HG02588 (cell line): ENCODE measurements at regions not wholly inside any gene's neighbourhood (a gene's known extent, or its start where the extent isn't known, plus 50 kb on each side); places are given as distances from the start of the nearest gene placed in this dataset.

Source experiments
- ATAC-seq: cut with Tn5 transposase; IDR thresholded peaks from one replicate; pipeline ENCODE4 v1.9.1; 2021; ENCODE audit warnings: mild to moderate bottlenecking, moderate library complexity; ENCODE audit not compliant: unreplicated experiment

DNA sequence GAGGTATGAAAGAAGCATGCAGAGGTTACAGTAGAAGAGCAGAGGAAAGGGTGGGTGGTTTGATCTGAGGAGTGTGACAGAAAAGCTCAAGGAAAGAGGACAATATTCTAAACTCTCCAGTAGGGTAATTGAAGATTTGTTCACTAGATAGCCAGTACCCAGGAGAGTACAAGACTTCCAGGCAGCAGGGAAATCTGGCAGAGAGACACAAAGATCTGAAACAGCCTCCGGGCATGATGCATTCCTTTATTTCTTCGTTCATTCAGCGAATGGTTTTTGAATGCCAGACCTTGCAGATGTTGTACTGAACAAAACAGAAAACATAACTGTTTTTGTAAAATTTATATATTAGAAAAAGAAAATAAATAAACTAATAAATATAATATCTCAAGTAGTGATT is 766.6 kb downstream of the FAT4 start:
- no peak for ATAC-seq

DNA sequence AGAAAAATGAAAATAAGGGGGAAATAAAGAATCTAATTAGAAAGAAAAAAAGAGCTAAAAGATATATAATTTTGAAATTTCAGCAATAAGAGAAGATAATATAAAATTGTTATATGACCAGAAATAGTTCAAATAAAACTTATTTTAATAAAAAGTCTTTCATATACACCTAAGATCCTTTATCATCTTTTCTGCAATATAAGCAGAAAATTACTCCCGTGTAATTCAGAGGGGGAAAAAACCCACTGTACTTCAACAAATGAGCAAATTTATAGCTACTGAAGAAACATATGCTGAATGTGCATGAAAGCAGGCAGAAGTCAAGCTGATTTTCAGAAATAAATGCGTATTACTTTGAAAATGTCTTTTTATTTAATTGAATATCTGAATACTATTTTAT is 771.3 kb downstream of the FAT4 start:
- ATAC-seq, result no peak

DNA sequence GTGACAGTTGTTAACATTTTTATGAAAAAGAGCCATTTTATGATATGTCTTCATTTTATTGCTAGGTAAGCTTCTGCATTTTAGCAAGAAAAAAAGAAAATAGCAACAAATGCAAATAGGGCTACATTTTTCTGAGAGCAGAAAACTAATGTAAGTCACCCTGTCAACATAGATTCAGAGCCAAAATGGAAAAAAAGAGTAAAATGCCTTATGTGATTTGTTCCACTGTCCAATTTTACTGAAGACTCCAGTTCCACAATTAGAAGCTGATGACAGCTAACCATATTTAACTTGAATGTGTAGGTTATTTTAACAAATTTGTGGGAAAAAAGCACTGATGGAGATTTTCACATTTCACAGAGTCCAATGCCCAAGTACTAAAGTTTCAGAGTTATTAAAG is 772.3 kb downstream of the FAT4 start:
- ATAC-seq, result no peak

DNA sequence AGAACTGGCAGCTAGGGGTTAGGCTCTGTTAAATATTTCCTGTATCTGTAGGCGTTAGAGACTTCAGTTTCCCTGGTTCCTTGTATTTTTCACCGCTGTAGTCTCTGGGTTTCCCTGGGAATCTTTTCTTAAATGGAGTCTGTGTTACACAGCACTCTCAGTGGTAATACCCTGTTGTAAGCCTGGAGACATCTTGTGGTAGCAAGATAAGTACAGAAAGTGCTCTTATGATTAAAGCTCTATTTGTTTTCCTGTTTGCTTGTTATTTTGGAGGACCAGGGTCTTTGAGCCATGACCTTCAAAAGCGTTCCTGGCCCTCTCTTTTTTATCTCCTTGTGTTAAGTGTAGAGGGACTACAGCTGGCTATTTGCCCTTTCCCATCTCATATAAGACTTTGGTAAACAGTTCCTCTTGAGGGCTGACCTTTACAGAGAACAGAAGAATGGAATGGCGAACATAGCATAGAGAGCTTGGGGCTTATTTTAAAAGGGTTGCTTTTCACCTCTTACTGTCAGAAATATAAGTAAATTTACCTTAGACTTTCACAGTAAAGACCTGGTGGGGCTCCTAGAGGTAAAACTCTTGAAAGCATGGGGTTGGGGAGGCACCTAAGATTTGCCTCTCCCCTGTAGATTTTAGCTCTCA is 782.5 kb downstream of the FAT4 start:
- ATAC-seq, result no peak

DNA sequence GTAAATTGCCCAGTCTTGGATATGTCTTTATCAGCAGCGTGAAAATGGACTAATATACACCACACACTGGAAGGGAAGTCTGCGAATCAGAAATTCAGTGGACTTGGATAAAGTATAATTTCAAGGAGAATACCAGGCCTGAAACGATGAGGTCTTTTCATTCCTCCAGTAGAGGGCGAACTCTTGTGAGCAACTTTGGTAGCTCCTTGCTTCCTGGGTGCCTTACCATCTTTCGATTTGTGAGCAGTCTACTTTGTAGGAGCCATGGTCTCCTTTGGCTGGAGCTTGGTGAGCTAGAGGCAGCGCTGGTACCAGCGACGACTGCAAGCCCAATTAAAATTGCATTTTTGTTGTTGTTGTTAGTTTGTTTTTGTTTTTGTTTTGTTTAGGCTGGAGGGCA is 791.9 kb downstream of the FAT4 start:
- ATAC-seq, result no peak

DNA sequence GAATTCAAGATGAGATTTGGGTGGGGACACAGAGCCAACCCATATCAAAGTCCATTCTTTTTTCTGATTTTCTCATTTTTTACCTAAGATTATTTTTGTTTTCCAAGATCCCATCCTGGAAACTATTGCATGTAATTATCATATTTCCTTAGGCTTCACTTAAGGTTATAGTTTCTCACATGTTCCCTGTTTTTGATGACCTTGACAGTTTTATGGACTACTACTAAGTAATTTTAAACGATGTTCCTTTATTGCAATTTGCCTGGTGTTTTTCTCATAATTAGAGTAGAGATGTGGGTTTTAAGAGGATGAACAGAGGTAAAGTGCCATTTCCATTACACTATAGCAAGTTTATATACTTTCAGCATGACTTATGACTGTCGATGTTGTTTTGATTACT is 795.1 kb downstream of the FAT4 start:
- no peak for ATAC-seq

DNA sequence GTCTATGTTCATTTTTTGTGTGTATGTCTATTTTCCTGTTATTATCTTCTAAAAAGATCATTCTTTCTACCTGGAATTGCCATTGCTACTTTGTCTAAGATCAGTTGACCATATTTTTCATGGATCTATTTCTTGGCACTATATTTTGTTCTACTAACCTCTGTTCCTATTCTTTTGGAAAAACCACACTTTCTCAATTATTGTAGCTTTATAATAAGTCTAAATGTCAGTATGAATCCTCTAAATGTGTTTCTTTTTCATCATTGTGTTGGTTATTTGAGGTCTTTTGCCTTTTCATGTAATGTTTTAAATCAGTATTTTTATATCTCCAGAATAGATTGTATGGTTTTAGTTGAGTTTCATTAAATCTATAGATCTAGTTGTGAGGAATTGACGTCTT is 798.3 kb downstream of the FAT4 start:
- no peak for ATAC-seq

DNA sequence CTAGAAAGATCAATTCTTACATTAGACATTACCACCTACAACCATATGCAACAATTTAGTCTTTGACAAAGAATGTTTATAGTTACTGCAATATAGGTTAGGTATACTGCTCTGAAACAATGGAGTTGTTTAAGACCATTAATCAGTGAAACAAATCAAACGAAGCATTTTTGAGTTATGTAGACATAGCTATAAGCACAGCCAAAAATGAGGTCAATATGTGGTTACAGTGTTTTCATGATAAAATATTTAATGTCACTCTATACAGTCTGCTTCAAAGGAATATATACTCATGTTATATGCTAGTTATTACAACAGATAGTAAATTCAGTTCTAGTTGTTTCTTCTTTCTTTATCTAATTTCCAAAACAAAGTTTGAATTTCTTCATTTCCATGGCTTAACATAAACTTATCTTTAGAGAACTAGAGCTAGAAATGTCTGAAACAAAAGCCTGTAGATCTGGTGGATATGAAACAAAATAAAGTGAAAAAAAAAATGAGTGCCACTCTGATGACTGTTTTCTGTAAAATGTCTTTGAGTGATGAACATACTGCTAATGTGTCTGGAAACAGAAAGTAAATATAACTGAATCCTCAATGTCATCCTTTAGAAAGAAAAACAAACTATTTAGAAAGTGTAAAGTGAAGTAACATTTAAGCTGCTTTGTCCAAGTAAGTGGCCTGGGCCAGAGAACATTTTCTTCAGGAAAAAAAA is 809.0 kb downstream of the FAT4 start:
- ATAC-seq, result no peak

DNA sequence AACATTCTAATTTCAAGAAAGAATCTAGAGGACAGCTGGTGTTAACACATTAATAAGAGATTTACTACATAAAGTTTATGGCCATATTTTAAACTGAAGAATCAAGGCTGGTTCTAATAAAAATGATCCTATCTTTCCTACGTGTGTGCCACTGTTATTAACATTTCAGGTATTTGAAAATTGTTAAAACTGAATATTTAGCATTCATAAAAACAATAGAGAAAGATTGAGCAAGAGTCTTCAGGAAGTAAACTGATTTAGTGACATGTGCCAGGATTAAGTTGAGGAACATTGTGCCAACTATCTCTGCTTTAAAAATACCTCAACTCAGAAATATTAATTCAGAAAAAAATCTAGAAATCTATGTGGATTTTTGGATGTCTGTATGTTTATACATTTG is 810.1 kb downstream of the FAT4 start:
- no peak for ATAC-seq

DNA sequence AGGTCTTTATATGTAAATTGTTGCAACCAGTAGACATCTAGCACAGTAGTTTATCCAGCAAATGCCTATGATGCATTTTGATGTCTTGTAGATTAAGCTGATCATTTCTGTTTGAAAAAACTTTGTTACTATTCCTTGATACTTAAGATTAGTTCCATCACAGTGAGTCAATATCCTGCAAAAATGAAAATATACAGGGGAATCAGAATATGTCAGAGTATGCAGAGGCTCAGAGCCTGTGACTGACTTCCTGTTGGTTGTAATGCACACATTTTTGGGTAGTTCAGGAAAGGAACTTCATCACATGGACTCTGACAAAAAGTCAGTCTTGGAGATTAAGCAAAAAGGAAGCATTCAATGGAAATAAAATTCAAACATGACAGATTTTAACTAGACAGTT is 815.5 kb downstream of the FAT4 start:
- no peak for ATAC-seq

DNA sequence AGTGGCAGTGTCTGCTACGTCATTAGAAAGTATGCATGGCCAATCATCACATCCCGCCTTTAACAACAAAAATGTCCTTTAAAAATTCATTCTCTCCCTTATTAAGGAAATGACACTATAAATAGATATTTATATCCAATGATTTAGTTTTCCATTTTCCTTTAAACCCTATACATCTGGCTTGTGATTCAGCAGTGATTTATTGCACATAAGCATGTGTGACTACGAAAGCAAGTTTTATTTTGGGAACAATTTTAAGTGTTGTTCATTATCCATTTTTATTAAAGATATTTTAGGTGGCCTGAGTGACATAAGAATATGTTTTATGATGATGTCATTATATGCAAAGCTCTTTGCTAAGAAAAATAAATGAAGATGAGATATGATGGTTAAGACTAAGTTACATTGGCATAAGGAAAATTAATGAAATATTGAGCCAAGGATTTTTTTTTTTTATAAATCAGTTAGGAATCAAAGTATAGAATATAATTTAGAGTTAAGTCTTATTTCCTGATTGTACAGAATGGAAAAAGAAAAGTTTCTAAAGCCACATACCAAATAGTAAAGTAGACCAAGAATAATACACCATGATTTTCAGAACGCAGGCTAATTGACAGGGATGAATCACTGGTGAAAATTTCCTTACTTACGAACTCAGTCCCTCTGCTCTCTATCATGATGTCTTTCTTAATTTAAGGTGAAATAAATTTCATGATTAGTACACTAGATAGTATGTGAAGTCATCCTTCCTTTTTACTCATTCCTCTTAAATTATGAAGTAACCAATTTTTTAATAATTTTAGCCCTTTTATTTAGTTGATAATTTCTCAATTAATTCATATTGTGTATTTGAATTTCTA is 822.4 kb downstream of the FAT4 start:
- no peak for ATAC-seq

DNA sequence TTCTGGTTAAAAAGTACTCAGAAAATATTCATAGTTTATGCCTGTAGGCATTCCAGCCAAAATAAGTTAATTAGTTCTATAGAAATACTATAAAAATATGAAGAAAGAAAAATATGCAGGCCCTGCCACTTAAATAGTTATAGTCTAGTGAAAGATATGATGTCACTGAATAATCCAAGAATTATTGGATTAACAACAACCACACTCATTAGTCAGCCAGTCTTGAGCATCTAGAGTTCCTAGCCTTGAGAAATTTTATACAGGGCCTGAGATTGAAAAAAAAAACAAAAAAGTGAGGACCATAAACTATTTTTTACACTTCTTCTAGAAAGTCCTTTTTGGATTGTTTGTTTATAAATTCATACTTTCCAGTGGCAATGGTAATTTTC is 823.0 kb downstream of the FAT4 start:
- no peak for ATAC-seq

DNA sequence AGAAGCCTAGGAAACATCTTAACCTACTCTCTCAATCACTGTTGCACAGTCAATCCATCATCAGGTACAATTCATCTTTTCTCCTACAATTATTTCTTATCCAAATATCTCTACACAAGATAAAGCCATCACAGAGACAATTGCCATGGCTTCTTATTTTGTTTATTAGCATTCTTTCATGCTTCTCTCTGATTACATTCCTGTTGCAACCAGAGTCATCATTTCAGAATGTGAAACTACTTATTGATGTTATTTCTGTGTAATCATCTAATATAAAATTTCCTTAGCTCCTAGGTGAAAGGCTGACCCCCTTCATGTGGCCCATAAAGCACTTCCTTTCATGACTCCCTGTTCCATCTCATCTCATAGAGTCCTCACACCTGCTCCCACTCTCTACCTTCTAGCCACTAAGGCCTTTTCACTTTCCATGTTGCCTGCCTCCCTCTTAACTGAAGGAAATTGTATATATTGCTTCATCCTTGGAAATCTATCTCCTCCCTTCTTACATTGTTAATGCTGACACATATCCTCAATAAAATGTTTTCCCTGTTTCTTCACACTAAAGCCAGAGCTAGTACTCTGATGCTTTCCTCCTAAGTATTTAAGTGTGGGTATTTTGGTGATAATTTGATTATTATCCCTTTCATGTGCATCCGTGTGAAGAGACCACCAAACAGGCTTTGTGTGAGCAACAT is 829.9 kb downstream of the FAT4 start:
- no peak for ATAC-seq

DNA sequence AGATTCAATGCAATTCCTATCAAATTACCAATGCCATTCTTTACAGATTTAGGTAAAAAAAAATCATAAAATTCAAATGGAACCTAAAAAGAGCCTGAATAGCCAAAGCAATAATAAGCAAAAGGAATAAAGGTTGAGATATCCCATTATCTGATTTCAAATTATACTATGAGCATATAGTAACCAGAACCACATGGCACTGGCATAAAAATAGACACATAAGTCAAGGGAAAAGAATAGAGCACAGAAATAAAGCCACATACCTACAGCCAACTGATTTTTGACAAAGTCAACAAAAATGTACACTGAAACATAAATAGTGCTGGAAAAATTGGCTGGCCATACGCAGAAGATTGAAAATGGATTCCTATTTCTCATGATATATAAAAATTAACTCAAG is 853.7 kb downstream of the FAT4 start:
- no peak for ATAC-seq

DNA sequence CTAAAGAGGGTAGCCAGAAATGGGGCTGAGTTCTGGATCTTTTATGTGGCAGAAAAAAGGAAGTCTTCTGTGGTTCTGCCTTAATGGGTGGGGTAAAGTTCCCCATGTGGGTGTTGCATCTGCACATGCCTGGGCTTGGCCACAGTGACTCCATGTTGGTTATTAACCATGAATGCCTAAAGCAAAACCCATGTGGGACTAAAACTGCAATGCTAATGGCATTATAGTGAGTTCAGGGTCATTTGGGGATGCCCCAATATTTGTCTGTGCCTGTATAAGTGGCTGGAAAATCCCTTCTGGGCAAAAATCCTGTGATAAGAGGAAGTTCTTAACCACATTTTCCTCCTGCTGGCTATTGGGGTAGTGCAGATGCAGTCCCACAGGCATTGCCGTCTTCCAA is 857.4 kb downstream of the FAT4 start:
- no peak for ATAC-seq

DNA sequence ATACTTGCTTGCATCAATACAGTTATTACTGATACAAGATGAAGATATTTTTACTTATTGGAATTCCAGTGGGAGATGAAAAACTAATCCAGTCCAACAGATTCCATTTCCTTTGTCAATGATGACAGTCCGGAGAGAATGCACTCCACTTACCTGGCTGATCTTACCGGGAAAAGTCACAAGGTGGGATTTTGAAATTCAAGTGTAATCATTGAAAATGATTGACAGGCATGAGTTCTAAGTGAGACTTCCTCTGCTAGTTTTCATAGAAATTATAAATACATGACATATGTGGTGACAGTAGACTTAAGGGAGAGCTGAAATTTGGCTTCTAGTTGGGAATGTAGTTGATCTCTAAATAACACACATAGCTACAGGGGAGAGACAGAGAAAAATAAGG is 859.9 kb downstream of the FAT4 start:
- ATAC-seq, result no peak

DNA sequence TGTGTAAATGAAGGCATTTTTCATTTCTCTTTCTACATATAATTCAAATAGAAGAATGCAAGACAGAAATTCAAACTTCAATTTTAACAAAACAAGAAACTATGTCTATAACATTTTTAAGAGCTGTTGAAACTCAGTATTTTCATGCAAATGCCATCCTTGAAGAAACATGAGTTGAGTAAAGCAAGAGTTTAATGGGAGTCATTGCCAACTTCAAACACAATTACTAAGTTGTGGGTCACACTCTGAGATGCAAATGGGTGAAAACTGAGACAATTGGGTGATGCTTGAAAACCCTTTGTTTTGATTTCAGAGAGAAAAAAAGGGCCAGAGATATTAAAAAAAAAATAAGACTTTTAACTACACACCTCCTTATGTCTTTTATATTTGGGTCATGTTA is 865.9 kb downstream of the FAT4 start:
- ATAC-seq, result no peak

DNA sequence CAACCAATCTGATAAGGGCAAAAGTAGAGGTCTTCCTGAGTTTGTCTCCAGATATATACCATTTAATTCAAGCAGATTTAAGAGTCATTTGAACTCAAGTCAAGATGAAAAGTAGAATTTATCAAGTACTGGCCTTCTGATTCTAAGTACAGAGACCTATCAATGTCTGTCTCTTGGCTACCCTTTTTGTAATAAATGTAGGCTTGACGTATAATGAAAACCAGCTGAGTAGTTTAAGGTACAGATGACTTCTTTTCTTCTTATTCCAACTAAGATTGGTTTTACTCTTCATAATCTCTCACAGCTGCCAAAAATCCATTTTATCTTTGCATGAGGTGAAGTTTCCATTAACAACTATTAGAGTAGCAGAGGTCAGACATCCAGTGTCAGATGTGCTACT is 867.6 kb downstream of the FAT4 start:
- ATAC-seq, result no peak

DNA sequence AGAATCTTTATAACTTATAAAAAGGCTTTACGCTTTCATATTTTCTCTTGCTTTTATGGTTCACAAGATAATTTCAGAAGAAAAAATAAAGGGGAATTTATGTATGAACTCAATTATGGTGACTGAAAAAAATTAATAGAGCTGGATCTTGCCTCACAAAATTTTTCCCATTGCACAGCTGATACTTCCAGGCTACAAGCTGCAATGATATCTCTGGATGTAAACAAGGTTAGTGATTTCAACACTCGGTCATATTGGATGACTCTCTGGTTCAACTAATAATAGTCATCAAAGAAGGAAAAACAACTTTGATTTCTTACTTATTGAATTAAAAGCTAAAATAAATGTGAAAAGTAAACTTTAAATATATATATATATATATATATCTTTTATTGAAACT is 868.0 kb downstream of the FAT4 start:
- ATAC-seq, result no peak

DNA sequence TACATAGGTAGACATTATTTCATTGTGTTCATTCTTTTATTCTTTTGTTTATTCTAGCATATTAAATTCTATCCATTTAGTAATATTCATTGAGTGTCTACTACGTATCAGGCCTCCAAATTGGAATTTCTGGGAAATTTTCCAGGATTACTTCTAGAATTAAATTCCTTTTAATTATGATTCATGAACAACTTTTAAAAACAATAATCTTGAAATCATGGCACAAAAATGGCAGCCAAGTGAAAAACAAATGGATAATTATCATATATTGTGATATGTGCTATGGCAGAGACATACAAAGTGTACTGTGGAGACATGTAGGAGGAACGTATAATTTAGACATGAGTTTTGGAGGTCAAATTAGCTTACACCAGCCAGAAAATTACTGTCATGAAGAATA is 868.5 kb downstream of the FAT4 start:
- ATAC-seq, result no peak

DNA sequence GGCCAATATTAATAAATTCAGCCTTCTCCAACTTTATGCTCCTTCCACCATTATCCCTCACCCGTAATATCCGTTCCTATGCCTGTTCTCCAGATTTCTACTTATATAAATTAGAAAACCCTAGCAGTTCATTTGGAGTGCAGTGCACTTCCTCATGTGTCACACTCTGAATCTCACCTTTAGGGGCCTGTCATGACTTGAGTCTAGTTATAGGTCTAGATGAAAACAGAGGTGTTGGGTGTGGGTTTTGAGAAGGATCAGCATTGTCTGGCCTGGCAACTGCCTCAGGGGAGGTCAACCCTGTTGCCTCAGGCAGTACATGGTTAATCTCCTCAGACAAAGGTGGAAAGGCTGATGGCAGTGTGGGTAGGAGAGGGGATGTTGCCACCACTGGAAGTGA is 876.8 kb downstream of the FAT4 start:
- no peak for ATAC-seq

DNA sequence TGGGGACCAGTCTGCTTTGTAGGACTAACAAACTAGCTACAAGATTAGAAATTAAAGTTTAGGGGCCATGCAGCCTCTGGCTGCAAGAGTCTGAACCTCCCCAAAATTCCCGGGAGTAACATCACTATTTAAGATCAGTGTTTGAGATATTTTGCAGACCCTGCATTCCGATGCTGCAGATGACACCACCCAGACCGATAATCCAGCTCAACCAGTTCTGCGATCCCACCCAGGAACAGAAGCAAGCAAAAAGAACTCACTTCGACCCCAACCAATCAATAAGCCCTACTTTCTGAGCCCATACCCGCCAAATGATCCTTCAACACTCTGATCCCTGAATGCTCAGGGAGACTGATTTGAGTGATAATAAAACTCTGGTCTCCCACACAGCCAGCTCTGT is 877.8 kb downstream of the FAT4 start:
- ATAC-seq, result no peak
